H1 (cell line): ENCODE measurements at regions not wholly inside any gene's neighbourhood (a gene's known extent, or its start where the extent isn't known, plus 50 kb on each side); places are given as distances from the start of the nearest gene placed in this dataset.

ENCODE experiments used
- CTCF ChIA-PET: fragments of 300-600 bp; sonication (Branson Sonifier 250); formaldehyde crosslinking; loops from one replicate; lab custom pipeline; 2021; ENCODE audit not compliant: partially characterized antibody; lab: Charles Lee
- POLR2A ChIA-PET: fragments of 300-600 bp; sonication (Branson Sonifier 250); formaldehyde crosslinking; loops from one replicate; lab custom pipeline; 2021; ENCODE audit warnings: inconsistent platforms; ENCODE audit not compliant: partially characterized antibody; lab: Charles Lee
- DNase-seq, 2 experiments: peaks; one replicate each; pipeline versions ENCODE4 v3.0.0 to v3.0.0-alpha.2; 2010 to 2022; ENCODE audit warnings: low spot score in 2 of 2, low read depth in 1 of 2, mixed read lengths in 1 of 2
- FAIRE-seq: peaks from 2 replicates; lab custom pipeline; 2011; peaks lifted over from hg19 to GRCh38; lab: Jason Lieb, UNC
- H2AFZ ChIP-seq: 2 replicates; pipeline ENCODE4 v1.8.1; 2012; ENCODE audit warnings: low read length, inconsistent platforms
- H2AK5ac ChIP-seq: 2 replicates; pipeline ENCODE4 v1.6.1; 2013; ENCODE audit warnings: low read depth, low read length
- H2BK120ac ChIP-seq: replicated peaks from 2 replicates; pipeline ENCODE3; 2013; ENCODE audit warnings: low read depth, low read length, inconsistent platforms
- H2BK12ac ChIP-seq: 2 replicates; pipeline ENCODE4 v1.6.1; 2013; ENCODE audit warnings: low read depth, low read length
- H2BK15ac ChIP-seq: 2 replicates; pipeline ENCODE4 v1.6.1; 2013; ENCODE audit warnings: low read length
- H2BK20ac ChIP-seq: 2 replicates; pipeline ENCODE4 v1.6.1; 2013; ENCODE audit warnings: low read length
- H2BK5ac ChIP-seq: 2 replicates; pipeline ENCODE4 v1.6.1; 2013; ENCODE audit warnings: low read depth, low read length
- H3K14ac ChIP-seq: 2 replicates; pipeline ENCODE4 v1.6.1; 2013; ENCODE audit warnings: inconsistent platforms; ENCODE audit not compliant: insufficient read length
- H3K18ac ChIP-seq: 2 replicates; pipeline ENCODE4 v1.6.1; 2013; ENCODE audit warnings: low read length; ENCODE audit errors: extremely low read depth
- H3K23ac ChIP-seq: 2 replicates; pipeline ENCODE4 v1.6.1; 2013; ENCODE audit warnings: inconsistent platforms; ENCODE audit not compliant: insufficient read length
- H3K23me2 ChIP-seq: 2 replicates; pipeline ENCODE4 v1.6.1; 2013; ENCODE audit warnings: low read depth, low read length
- H3K27ac ChIP-seq: 2 replicates; pipeline ENCODE4 v1.6.1; 2011; ENCODE audit warnings: low read depth, low read length, inconsistent platforms
- H3K27me3 ChIP-seq, 4 experiments: replicated peaks in 1 of 4; 1 replicate in 1 of 4; 2 replicates in 3 of 4; pipeline versions ENCODE4 v1.6.1 to v1.8.1; 2011 to 2013; ENCODE audit warnings: low read length in 3 of 4, mild to moderate bottlenecking in 3 of 4, inconsistent platforms in 2 of 4, mixed read lengths in 2 of 4, moderate library complexity in 1 of 4; ENCODE audit not compliant: control insufficient read depth in 3 of 4, insufficient read depth in 3 of 4; ENCODE audit errors: extremely low read depth in 1 of 4
- H3K36me3 ChIP-seq, 4 experiments: 2 replicates each; pipeline versions ENCODE4 v1.6.1 to v1.8.1; 2011 to 2013; ENCODE audit warnings: mild to moderate bottlenecking in 4 of 4, low read length in 3 of 4, moderate library complexity in 2 of 4, control low read depth in 1 of 4, inconsistent platforms in 1 of 4; ENCODE audit not compliant: insufficient read depth in 4 of 4, control insufficient read depth in 2 of 4
- H3K4ac ChIP-seq: replicated peaks from 2 replicates; pipeline ENCODE3; 2013; ENCODE audit warnings: low read length, low read depth, mixed read lengths, inconsistent platforms; ENCODE audit not compliant: insufficient read length
- H3K4me1 ChIP-seq, 4 experiments: replicated peaks in 1 of 4; 1 replicate in 1 of 4; 2 replicates in 3 of 4; pipeline versions ENCODE4 v1.6.1 to v1.8.1; 2011 to 2013; ENCODE audit warnings: low read length in 3 of 4, inconsistent platforms in 2 of 4, mixed read lengths in 1 of 4; ENCODE audit not compliant: insufficient read depth in 4 of 4, control insufficient read depth in 3 of 4
- H3K4me2 ChIP-seq, 2 experiments: 2 replicates each; pipeline versions ENCODE4 v1.6.1 to v1.8.1; 2011 to 2013; ENCODE audit warnings: low read depth in 2 of 2, low read length in 2 of 2, control low read depth in 1 of 2, inconsistent platforms in 1 of 2, mild to moderate bottlenecking in 1 of 2; ENCODE audit not compliant: insufficient read depth in 1 of 2
- H3K4me3 ChIP-seq, 4 experiments: fragments of 200-600, 300-600 bp in 1 of 4; sonication (generic), shearing (Covaris generic), sonication (Bioruptor Twin) in 1 of 4; 2 replicates each; pipeline versions ENCODE4 v1.5.1 to v1.8.1; 2011 to 2016; ENCODE audit warnings: low read length in 4 of 4, low read depth in 3 of 4, control low read depth in 2 of 4, inconsistent platforms in 2 of 4, mild to moderate bottlenecking in 2 of 4, mixed read lengths in 1 of 4, moderate library complexity in 1 of 4; ENCODE audit not compliant: insufficient read depth in 2 of 4; ENCODE audit errors: extremely low read depth in 1 of 4
- H3K56ac ChIP-seq: replicated peaks from 2 replicates; pipeline ENCODE3; 2013; ENCODE audit warnings: low read depth, mild to moderate bottlenecking, mixed read lengths, low read length, inconsistent platforms; ENCODE audit not compliant: insufficient read length
- H3K79me1 ChIP-seq: 2 replicates; pipeline ENCODE4 v1.6.1; 2013; ENCODE audit warnings: low read depth, low read length, control low read depth
- H3K79me2 ChIP-seq, 2 experiments: 2 replicates each; pipeline versions ENCODE4 v1.6.1 to v1.8.1; 2012 to 2013; ENCODE audit warnings: low read length in 2 of 2, mild to moderate bottlenecking in 2 of 2, inconsistent platforms in 1 of 2; ENCODE audit not compliant: insufficient read depth in 2 of 2, control insufficient read depth in 1 of 2
- H3K9ac ChIP-seq, 4 experiments: replicated peaks in 1 of 4; 1 replicate in 1 of 4; 2 replicates in 3 of 4; pipeline versions ENCODE4 v1.6.1 to v1.8.1; 2011 to 2013; ENCODE audit warnings: low read depth in 3 of 4, low read length in 3 of 4, control low read depth in 2 of 4, mild to moderate bottlenecking in 2 of 4, moderate library complexity in 2 of 4, inconsistent platforms in 1 of 4; ENCODE audit errors: extremely low read depth in 1 of 4
- H3K9me3 ChIP-seq, 2 experiments: 2 replicates each; pipeline versions ENCODE4 v1.6.1 to v1.8.1; 2012 to 2013; ENCODE audit warnings: mild to moderate bottlenecking in 2 of 2, moderate library complexity in 2 of 2, control low read depth in 1 of 2, inconsistent platforms in 1 of 2, low read depth in 1 of 2, low read length in 1 of 2, mixed read lengths in 1 of 2; ENCODE audit not compliant: insufficient read depth in 2 of 2
- H4K20me1 ChIP-seq, 2 experiments: replicated peaks in 1 of 2; 2 replicates each; pipeline versions ENCODE3 to v1.8.1; 2011 to 2013; ENCODE audit warnings: inconsistent platforms in 2 of 2, low read length in 2 of 2, mild to moderate bottlenecking in 1 of 2; ENCODE audit not compliant: insufficient read depth in 2 of 2, control insufficient read depth in 1 of 2
- H4K5ac ChIP-seq: 2 replicates; pipeline ENCODE4 v1.6.1; 2013; ENCODE audit warnings: low read length, low read depth, mixed read lengths, inconsistent platforms; ENCODE audit not compliant: insufficient read length
- H4K8ac ChIP-seq: 2 replicates; pipeline ENCODE4 v1.8.0; 2013; ENCODE audit warnings: mild to moderate bottlenecking, moderate library complexity, low read length, inconsistent platforms; ENCODE audit not compliant: insufficient read depth; ENCODE audit errors: extremely low read depth
- H4K91ac ChIP-seq: replicated peaks from 2 replicates; pipeline ENCODE3; 2013; ENCODE audit warnings: low read length, mixed read lengths, inconsistent platforms; ENCODE audit not compliant: insufficient read length
- CHD2 ChIP-seq: IDR thresholded peaks from 2 replicates; pipeline ENCODE4 v1.6.1; 2012; ENCODE audit warnings: low read length, improper control_type of control experiment
- E2F6 ChIP-seq: IDR thresholded peaks from 2 replicates; pipeline ENCODE4 v1.6.1; 2012; ENCODE audit warnings: inconsistent platforms
- EZH2 ChIP-seq: fragments of 200-600 bp; sonication (generic); IDR thresholded peaks from 2 replicates; pipeline ENCODE4 v1.7.1; 2012; ENCODE audit warnings: low read depth, mild to moderate bottlenecking, moderate library complexity, low read length, inconsistent platforms; ENCODE audit not compliant: severe bottlenecking
- MAX ChIP-seq: IDR thresholded peaks from 2 replicates; pipeline ENCODE4 v1.6.1; 2012; ENCODE audit warnings: inconsistent platforms
- SIN3A ChIP-seq, 2 experiments: IDR thresholded peaks in 1 of 2; conservative IDR thresholded peaks in 1 of 2; 2 replicates each; pipeline ENCODE4 v1.6.1; 2011 to 2012; ENCODE audit warnings: low read length in 2 of 2, improper control_type of control experiment in 1 of 2, low read depth in 1 of 2, mild to moderate bottlenecking in 1 of 2
- SIRT6 ChIP-seq: IDR thresholded peaks from one replicate; pipeline ENCODE4 v1.7.1; 2012; ENCODE audit warnings: low read length, inconsistent platforms
- WGBS, 2 experiments: shearing (Covaris generic) in 1 of 2; methylation state at CpG; one replicate each; pipeline versions ENCODE4 v1.1.6 to v1.1.7; 2013 to 2015; ENCODE audit warnings: low lambda C conversion rate in 2 of 2, mixed read lengths in 2 of 2, inconsistent platforms in 1 of 2, low coverage in 1 of 2, missing lambda C conversion rate in 1 of 2; ENCODE audit not compliant: insufficient replicate concordance in 2 of 2, insufficient coverage in 1 of 2, insufficient read length in 1 of 2; ENCODE audit errors: extremely low coverage in 1 of 2, missing lambda C conversion rate in 1 of 2; 5-methylcytosine and 5-hydroxymethylcytosine counted together
- TF ChIP-seq, protein P1 (sequence below): IDR thresholded peaks from 2 replicates; pipeline ENCODE4 v1.6.1; 2012; ENCODE audit warnings: low read length, inconsistent platforms

GRCh38 chr18:43916984-43917383 is 639.7 kb upstream of the SYT4 start:
- H3K4ac ChIP-seq: no peak overlapping the region
- no peak overlapping the region for H4K5ac ChIP-seq
- H3K56ac ChIP-seq: no peak overlapping the region
- no peak overlapping the region for H2AK5ac ChIP-seq
- no peak overlapping the region for H3K23ac ChIP-seq
- H2BK5ac ChIP-seq: no peak overlapping the region
- no peak overlapping the region for H3K4me2 ChIP-seq
- H4K20me1 ChIP-seq: no peaks in the 10 kb centered on the region
- no peaks in the 10 kb centered on the region for H3K23me2 ChIP-seq
- no peak overlapping the region for H4K91ac ChIP-seq
- FAIRE-seq: no peak
- DNase-seq: no peak
- H3K9me3 ChIP-seq: no peaks in the 10 kb centered on the region
- H2BK20ac ChIP-seq: no peak overlapping the region
- WGBS, 2 experiments: 94% methylated on average over 3 of the region's 3 CpGs; no CpG with 5 or more reads in 1 of the 2 experiments
- no peak overlapping the region for H4K8ac ChIP-seq
- H3K4me3 ChIP-seq: no peak overlapping the region
- H2AFZ ChIP-seq: no peak overlapping the region
- ChIA-PET CTCF (no interaction called here), POLR2A (no interaction called here)
- H2BK120ac ChIP-seq: no peak overlapping the region
- no peaks in the 10 kb centered on the region for H3K79me1 ChIP-seq
- H3K36me3 ChIP-seq: no peaks in the 10 kb centered on the region
- H3K79me2 ChIP-seq: no peaks in the 10 kb centered on the region
- no peak overlapping the region for H3K27ac ChIP-seq
- H3K14ac ChIP-seq: no peak overlapping the region
- H3K9ac ChIP-seq: no peak overlapping the region
- TF ChIP-seq SIRT6 (no peak), EZH2 (no peak), SIN3A (conservative IDR thresholded peaks at IDR 0.05 in 1 of 2, IDR thresholded peaks at IDR 0.05 in 1 of 2; ENCODE audit: low read depth in 1 of 2, low read length in 2 of 2) (no peak), CHD2 (no peak), E2F6 (no peak), MAX (no peak)
- TF ChIP-seq, protein P1, sequence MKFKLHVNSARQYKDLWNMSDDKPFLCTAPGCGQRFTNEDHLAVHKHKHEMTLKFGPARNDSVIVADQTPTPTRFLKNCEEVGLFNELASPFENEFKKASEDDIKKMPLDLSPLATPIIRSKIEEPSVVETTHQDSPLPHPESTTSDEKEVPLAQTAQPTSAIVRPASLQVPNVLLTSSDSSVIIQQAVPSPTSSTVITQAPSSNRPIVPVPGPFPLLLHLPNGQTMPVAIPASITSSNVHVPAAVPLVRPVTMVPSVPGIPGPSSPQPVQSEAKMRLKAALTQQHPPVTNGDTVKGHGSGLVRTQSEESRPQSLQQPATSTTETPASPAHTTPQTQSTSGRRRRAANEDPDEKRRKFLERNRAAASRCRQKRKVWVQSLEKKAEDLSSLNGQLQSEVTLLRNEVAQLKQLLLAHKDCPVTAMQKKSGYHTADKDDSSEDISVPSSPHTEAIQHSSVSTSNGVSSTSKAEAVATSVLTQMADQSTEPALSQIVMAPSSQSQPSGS: no peak
- H3K4me1 ChIP-seq: peaks cover 0 to 9% (median 1%) of the 10 kb centered on the region in 4 experiments; a peak in 1 of 7 replicates
- no peak overlapping the region for H3K18ac ChIP-seq
- H2BK15ac ChIP-seq: no peak overlapping the region
- peaks cover 0 to 1% (median 0%) of the 10 kb centered on the region in 4 experiments; a peak in 1 of 7 replicates for H3K27me3 ChIP-seq
- no peak overlapping the region for H2BK12ac ChIP-seq
